Liver (tissue), 3 donors: ENCODE measurements at regions not wholly inside any gene's neighbourhood (a gene's known extent, or its start where the extent isn't known, plus 50 kb on each side); places are given as distances from the start of the nearest gene placed in this dataset.

ENCODE experiments used
- CTCF ChIP-seq: fragments of 150-350 bp; IDR thresholded peaks from 2 replicates; pipeline ENCODE4 v1.5.1; 2017; ENCODE audit warnings: improper control_type of control experiment, low read depth, low read length; ENCODE audit not compliant: missing input control
- FOXA1 ChIP-seq: IDR thresholded peaks from 2 replicates; pipeline ENCODE4 v1.6.1; 2016; ENCODE audit warnings: antibody characterized with exemption
- FOXA2 ChIP-seq: IDR thresholded peaks from 2 replicates; pipeline ENCODE4 v1.6.1; 2016; ENCODE audit warnings: antibody characterized with exemption
- GABPA ChIP-seq, 2 donors: IDR thresholded peaks in 1 of 2; conservative IDR thresholded peaks in 1 of 2; 2 replicates each; pipeline ENCODE4 v1.6.1; 2016; ENCODE audit warnings: antibody characterized with exemption in 2 of 2, mild to moderate bottlenecking in 1 of 2, moderate library complexity in 1 of 2
- MAX ChIP-seq: IDR thresholded peaks from 2 replicates; pipeline ENCODE4 v1.6.1; 2016; ENCODE audit warnings: antibody characterized with exemption
- RAD21 ChIP-seq, 2 donors: IDR thresholded peaks; 2 replicates each; pipeline ENCODE4 v1.6.1; 2016; ENCODE audit warnings: antibody characterized with exemption in 2 of 2, mild to moderate bottlenecking in 2 of 2
- RXRA ChIP-seq, 2 donors: IDR thresholded peaks; 2 replicates each; pipeline ENCODE4 v1.6.1; 2017 to 2018; ENCODE audit warnings: antibody characterized with exemption in 2 of 2, mild to moderate bottlenecking in 1 of 2
- SP1 ChIP-seq: IDR thresholded peaks from 2 replicates; pipeline ENCODE4 v1.6.1; 2018; ENCODE audit warnings: antibody characterized with exemption, mild to moderate bottlenecking
- YY1 ChIP-seq: IDR thresholded peaks from 2 replicates; pipeline ENCODE4 v1.6.1; 2016; ENCODE audit warnings: antibody characterized with exemption, mild to moderate bottlenecking
- donor health status: healthy.
- donor health status: healthy.

- TF ChIP-seq GABPA (IDR thresholded peaks at IDR 0.05 in 1 of 2, conservative IDR thresholded peaks at IDR 0.05 in 1 of 2) (no peak), FOXA1 (no peak), MAX (no peak), CTCF (no peak), SP1 (no peak), YY1 (no peak), FOXA2 (no peak), RAD21 (IDR thresholded peaks at IDR 0.05) (no peak), RXRA (IDR thresholded peaks at IDR 0.05) (no peak)
Observed at GRCh38 chr14:38074754-38075153, 132.9 kb upstream of the SSTR1 start.
